ENCODE measurements at regions not wholly inside any gene's neighbourhood (a gene's known extent, or its start where the extent isn't known, plus 50 kb on each side); places are given as distances from the start of the nearest gene placed in this dataset.

- no peaks in the 10 kb centered on the region for H3K9me2 ChIP-seq (replicated peaks; ENCODE audit: low read depth, low read length)
- no peaks in the 10 kb centered on the region for H3F3A ChIP-seq (ENCODE audit: low read depth)
- no peak overlapping the region for H3K4me3 ChIP-seq (ENCODE audit: low read length, poor library complexity, severe bottlenecking)
- H2AFZ ChIP-seq (ENCODE audit: low read length), result no peak overlapping the region; the same call in 1 of the 2 replicates
- H3K9me3 ChIP-seq (ENCODE audit: insufficient read depth, low read depth, low read length), result no peaks in the 10 kb centered on the region
- H3K4me1 ChIP-seq (ENCODE audit: insufficient read depth, low read length, poor library complexity, severe bottlenecking), result no peaks in the 10 kb centered on the region
- no peaks in the 10 kb centered on the region for H3K79me2 ChIP-seq (ENCODE audit: insufficient read depth, low read length)
- TF ChIP-seq EZH2phosphoT487 (IDR thresholded peaks at IDR 0.05; ENCODE audit: borderline replicate concordance) (no peak), CTCF (conservative IDR thresholded peaks at IDR 0.05; ENCODE audit: low read length) (no peak)
- H3K4me2 ChIP-seq (ENCODE audit: low read depth, low read length, poor library complexity, severe bottlenecking), result no peak overlapping the region
- H3K36me3 ChIP-seq (ENCODE audit: insufficient read depth, low read length), result no peaks in the 10 kb centered on the region
- no peaks in the 10 kb centered on the region for H4K20me1 ChIP-seq (ENCODE audit: insufficient read depth, low read length, poor library complexity, severe bottlenecking)
- H3K27me3 ChIP-seq (ENCODE audit: insufficient read depth, low read length, poor library complexity, severe bottlenecking), result peaks cover 6% of the 10 kb centered on the region
- no peak overlapping the region for H3K9ac ChIP-seq (ENCODE audit: low read depth, low read length, poor library complexity, severe bottlenecking)
Observed at GRCh38 chr2:67950018-67950417, 112.8 kb downstream of the C1D start.

- Histone ChIP-seq H3K36me3 (ENCODE audit: insufficient read depth, low read length) (no peaks in the 10 kb centered on the region), H3K4me2 (ENCODE audit: low read depth, low read length, poor library complexity, severe bottlenecking) (peak overlapping the region; percentile 46), H3K79me2 (ENCODE audit: insufficient read depth, low read length) (no peaks in the 10 kb centered on the region), H3K27me3 (ENCODE audit: insufficient read depth, low read length, poor library complexity, severe bottlenecking) (peaks cover 6% of the 10 kb centered on the region), H3F3A (ENCODE audit: low read depth) (no peaks in the 10 kb centered on the region), H2AFZ (ENCODE audit: low read length) (peak overlapping the region; percentile 53; the same call in 1 of the 2 replicates), H3K4me1 (ENCODE audit: insufficient read depth, low read length, poor library complexity, severe bottlenecking) (no peaks in the 10 kb centered on the region), H4K20me1 (ENCODE audit: insufficient read depth, low read length, poor library complexity, severe bottlenecking) (no peaks in the 10 kb centered on the region), H3K9me2 (replicated peaks; ENCODE audit: low read depth, low read length) (no peaks in the 10 kb centered on the region), H3K9ac (ENCODE audit: low read depth, low read length, poor library complexity, severe bottlenecking) (no peak overlapping the region), H3K9me3 (ENCODE audit: insufficient read depth, low read depth, low read length) (no peaks in the 10 kb centered on the region), H3K4me3 (ENCODE audit: low read length, poor library complexity, severe bottlenecking) (peak overlapping the region; percentile 24)
- no peak for TF ChIP-seq CTCF (conservative IDR thresholded peaks at IDR 0.05; ENCODE audit: low read length)
- no peak for TF ChIP-seq EZH2phosphoT487 (IDR thresholded peaks at IDR 0.05; ENCODE audit: borderline replicate concordance)
Observed at GRCh38 chr2:67950919-67951318, 111.9 kb downstream of the C1D start.

GRCh38 chr2:67952066-67952465, 110.7 kb downstream of the C1D start:
- Histone ChIP-seq H3K36me3 (ENCODE audit: insufficient read depth, low read length) (no peaks in the 10 kb centered on the region), H3K4me3 (ENCODE audit: low read length, poor library complexity, severe bottlenecking) (no peak overlapping the region), H3K9me2 (replicated peaks; ENCODE audit: low read depth, low read length) (no peaks in the 10 kb centered on the region), H3K9me3 (ENCODE audit: insufficient read depth, low read depth, low read length) (no peaks in the 10 kb centered on the region), H3K4me2 (ENCODE audit: low read depth, low read length, poor library complexity, severe bottlenecking) (no peak overlapping the region), H3K4me1 (ENCODE audit: insufficient read depth, low read length, poor library complexity, severe bottlenecking) (no peaks in the 10 kb centered on the region), H3K79me2 (ENCODE audit: insufficient read depth, low read length) (no peaks in the 10 kb centered on the region), H2AFZ (ENCODE audit: low read length) (no peak overlapping the region), H3F3A (ENCODE audit: low read depth) (no peaks in the 10 kb centered on the region), H4K20me1 (ENCODE audit: insufficient read depth, low read length, poor library complexity, severe bottlenecking) (no peaks in the 10 kb centered on the region), H3K27me3 (ENCODE audit: insufficient read depth, low read length, poor library complexity, severe bottlenecking) (peaks cover 6% of the 10 kb centered on the region), H3K9ac (ENCODE audit: low read depth, low read length, poor library complexity, severe bottlenecking) (no peak overlapping the region)
- TF ChIP-seq EZH2phosphoT487 (IDR thresholded peaks at IDR 0.05; ENCODE audit: borderline replicate concordance) (no peak), CTCF (conservative IDR thresholded peaks at IDR 0.05; ENCODE audit: low read length) (no peak)
